ENCODE measurements at regions not wholly inside any gene's neighbourhood (a gene's known extent, or its start where the extent isn't known, plus 50 kb on each side); places are given as distances from the start of the nearest gene placed in this dataset.

- TF ChIP-seq USF1 (IDR thresholded peaks at IDR 0.05; ENCODE audit: borderline replicate concordance, extremely low read length, insufficient read depth, low read depth, low read length) = no peak
- TF ChIP-seq ESRRA (IDR thresholded peaks at IDR 0.05; ENCODE audit: low read length) = no peak
- no peak for TF ChIP-seq NFYA (IDR thresholded peaks at IDR 0.05; ENCODE audit: borderline replicate concordance, low read depth, low read length)
- TF ChIP-seq IRF3 (IDR thresholded peaks at IDR 0.05) = no peak
- TF ChIP-seq, protein P1, sequence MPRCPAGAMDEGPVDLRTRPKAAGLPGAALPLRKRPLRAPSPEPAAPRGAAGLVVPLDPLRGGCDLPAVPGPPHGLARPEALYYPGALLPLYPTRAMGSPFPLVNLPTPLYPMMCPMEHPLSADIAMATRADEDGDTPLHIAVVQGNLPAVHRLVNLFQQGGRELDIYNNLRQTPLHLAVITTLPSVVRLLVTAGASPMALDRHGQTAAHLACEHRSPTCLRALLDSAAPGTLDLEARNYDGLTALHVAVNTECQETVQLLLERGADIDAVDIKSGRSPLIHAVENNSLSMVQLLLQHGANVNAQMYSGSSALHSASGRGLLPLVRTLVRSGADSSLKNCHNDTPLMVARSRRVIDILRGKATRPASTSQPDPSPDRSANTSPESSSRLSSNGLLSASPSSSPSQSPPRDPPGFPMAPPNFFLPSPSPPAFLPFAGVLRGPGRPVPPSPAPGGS (IDR thresholded peaks at IDR 0.05; ENCODE audit: borderline replicate concordance, insufficient read depth, low read depth, low read length, poor library complexity, severe bottlenecking) = no peak
- no peak for TF ChIP-seq TCF7 (IDR thresholded peaks at IDR 0.05; ENCODE audit: borderline replicate concordance)
- TF ChIP-seq TCF12 (IDR thresholded peaks at IDR 0.05; ENCODE audit: low read depth, low read length) = no peak
- no peak for TF ChIP-seq TAF1 (IDR thresholded peaks at IDR 0.05; ENCODE audit: borderline replicate concordance, low read depth, low read length)
- TF ChIP-seq CTCF (IDR thresholded peaks at IDR 0.05 in 2 of 3, conservative IDR thresholded peaks at IDR 0.05 in 1 of 3; ENCODE audit: control insufficient read depth in 2 of 3, extremely low read depth in 1 of 3, insufficient read depth in 1 of 3, low read depth in 3 of 3, low read length in 3 of 3) = no peak
- TF ChIP-seq IKZF2 (IDR thresholded peaks at IDR 0.05) = no peak
- TF ChIP-seq CHD2 (IDR thresholded peaks at IDR 0.05; ENCODE audit: borderline replicate concordance, low read depth, low read length) = no peak
- no peak for TF ChIP-seq SRF (IDR thresholded peaks at IDR 0.05; ENCODE audit: low read depth in 2 of 2, low read length in 2 of 2)
- TF ChIP-seq MYC (IDR thresholded peaks at IDR 0.05; ENCODE audit: insufficient read depth, insufficient read length, insufficient replicate concordance, low read length, severe bottlenecking) = no peak
- TF ChIP-seq RB1 (IDR thresholded peaks at IDR 0.05; ENCODE audit: borderline replicate concordance) = no peak
Measured at GRCh38 chr10:23868121-23868520, 340.8 kb upstream of the KIAA1217 start (continued).

Data from GM12878 (cell line).